HL-60 (cell line): ENCODE measurements at regions not wholly inside any gene's neighbourhood (a gene's known extent, or its start where the extent isn't known, plus 50 kb on each side); places are given as distances from the start of the nearest gene placed in this dataset.

Experiments
- CTCF ChIP-seq: IDR thresholded peaks from one replicate; pipeline ENCODE4 v1.5.1; 2011; ENCODE audit warnings: low read length, control low read depth, inconsistent platforms; ENCODE audit not compliant: insufficient read depth
- GABPA ChIP-seq: IDR thresholded peaks from 2 replicates; pipeline ENCODE4 v1.6.1; 2012; ENCODE audit warnings: low read depth
- POLR2AphosphoS5 ChIP-seq: IDR thresholded peaks from 2 replicates; pipeline ENCODE4 v1.6.1; 2012; ENCODE audit warnings: low read depth

DNA sequence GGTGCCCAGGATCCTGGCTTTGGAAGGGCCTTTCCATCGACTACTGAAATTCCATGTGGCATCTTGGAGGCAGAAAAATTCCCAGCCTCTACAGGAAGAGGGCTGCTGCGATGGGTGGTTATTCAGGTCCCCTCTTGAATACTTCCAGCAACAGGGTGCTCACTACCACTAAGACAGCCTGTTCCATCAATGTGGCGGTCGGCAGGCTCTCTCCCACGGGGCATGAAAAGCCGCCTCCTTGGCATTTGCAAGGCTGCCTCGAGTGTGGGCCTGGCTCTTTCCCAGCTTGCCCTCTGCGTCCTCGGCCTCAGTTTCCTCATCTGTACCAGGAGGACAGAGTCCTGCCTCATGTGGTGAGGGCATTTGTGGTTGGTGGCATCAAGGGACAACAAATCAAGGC lies 62.4 kb downstream of the ADRA2C start:
- no peak for TF ChIP-seq CTCF
- TF ChIP-seq POLR2AphosphoS5 = no peak
- no peak for TF ChIP-seq GABPA
